T-helper 17 cell (primary cell): ENCODE measurements at regions not wholly inside any gene's neighbourhood (a gene's known extent, or its start where the extent isn't known, plus 50 kb on each side); places are given as distances from the start of the nearest gene placed in this dataset.

Experiments used
- ATAC-seq: fragments of 150-1000 bp; cut with Tn5 transposase; 2 replicates; pipeline ENCODE4 v1.10.0; 2021; ENCODE audit warnings: mild to moderate bottlenecking, moderate library complexity
- DNase-seq, 3 donors: peaks; one replicate each; pipeline versions ENCODE4 v3.0.0 to v3.0.0-alpha.2; 2020 to 2021
- H3K9me3 ChIP-seq: one replicate; pipeline ENCODE4 v1.7.0; 2013; ENCODE audit warnings: low read length, mild to moderate bottlenecking; ENCODE audit not compliant: control insufficient read depth, poor library complexity, severe bottlenecking
- H3K27ac Mint-ChIP-seq: one replicate; pipeline ENCODE4 v1.8.0; 2022; ENCODE audit warnings: mild to moderate bottlenecking, moderate library complexity, mixed read lengths
- H3K27me3 Mint-ChIP-seq: one replicate; pipeline ENCODE4 v1.8.0; 2022; ENCODE audit warnings: mixed read lengths
- H3K36me3 Mint-ChIP-seq: one replicate; pipeline ENCODE4 v1.8.0; 2022; ENCODE audit warnings: low read depth, mixed read lengths
- H3K4me1 Mint-ChIP-seq: one replicate; pipeline ENCODE4 v1.8.0; 2022; ENCODE audit warnings: mild to moderate bottlenecking, mixed read lengths
- H3K4me3 Mint-ChIP-seq: one replicate; pipeline ENCODE4 v1.8.0; 2022; ENCODE audit warnings: mild to moderate bottlenecking, moderate library complexity, mixed read lengths

GRCh38 chr11:37391615-37392014, 793.6 kb upstream of the RAG2 start:
- no peak overlapping the region for H3K4me3 Mint-ChIP-seq
- DNase-seq (no peak), ATAC-seq (no peak)
- no peaks in the 10 kb centered on the region for H3K4me1 Mint-ChIP-seq
- H3K9me3 ChIP-seq = no peaks in the 10 kb centered on the region
- no peaks in the 10 kb centered on the region for H3K27me3 Mint-ChIP-seq
- no peak overlapping the region for H3K27ac Mint-ChIP-seq
- H3K36me3 Mint-ChIP-seq = no peaks in the 10 kb centered on the region

- DNase-seq = no peak
- H3K9me3 ChIP-seq = no peaks in the 10 kb centered on the region
- H3K27me3 Mint-ChIP-seq = no peaks in the 10 kb centered on the region
- H3K27ac Mint-ChIP-seq = no peak overlapping the region
- no peaks in the 10 kb centered on the region for H3K36me3 Mint-ChIP-seq
- no peak overlapping the region for H3K4me3 Mint-ChIP-seq
- H3K4me1 Mint-ChIP-seq = no peaks in the 10 kb centered on the region
- ATAC-seq = no peak
Observed at GRCh38 chr11:37390576-37391083, 792.6 kb upstream of the RAG2 start.

GRCh38 chr11:37378958-37379357, 780.9 kb upstream of the RAG2 start:
- no peak overlapping the region for H3K4me3 Mint-ChIP-seq
- DNase-seq = no peak
- ATAC-seq = no peak
- no peaks in the 10 kb centered on the region for H3K4me1 Mint-ChIP-seq
- H3K27me3 Mint-ChIP-seq = no peaks in the 10 kb centered on the region
- H3K27ac Mint-ChIP-seq = no peak overlapping the region
- H3K36me3 Mint-ChIP-seq = no peaks in the 10 kb centered on the region
- H3K9me3 ChIP-seq = no peaks in the 10 kb centered on the region

DNA sequence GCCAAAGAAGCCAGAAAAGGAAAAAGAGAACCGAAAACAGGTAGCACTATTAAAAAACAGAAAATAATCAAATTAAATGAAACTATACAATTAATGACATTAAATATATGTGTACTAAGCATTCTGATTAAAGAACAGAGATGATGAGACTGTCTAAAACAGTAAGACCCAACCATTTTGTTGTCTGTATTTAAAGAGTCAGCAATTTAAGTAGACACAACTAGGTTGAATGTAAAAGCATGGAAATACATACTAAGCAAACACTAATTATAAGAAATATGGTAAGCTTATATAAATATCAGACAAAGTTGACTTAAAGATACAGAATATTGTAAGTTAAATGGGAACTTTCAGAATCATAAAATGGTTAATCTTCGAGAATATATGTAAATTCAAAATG, 774.6 kb upstream of the RAG2 start:
- no peaks in the 10 kb centered on the region for H3K9me3 ChIP-seq
- ATAC-seq (no peak), DNase-seq (no peak)
- no peak overlapping the region for H3K27ac Mint-ChIP-seq
- H3K4me1 Mint-ChIP-seq = no peaks in the 10 kb centered on the region
- H3K27me3 Mint-ChIP-seq = no peaks in the 10 kb centered on the region
- H3K36me3 Mint-ChIP-seq = no peaks in the 10 kb centered on the region
- H3K4me3 Mint-ChIP-seq = no peak overlapping the region

DNA sequence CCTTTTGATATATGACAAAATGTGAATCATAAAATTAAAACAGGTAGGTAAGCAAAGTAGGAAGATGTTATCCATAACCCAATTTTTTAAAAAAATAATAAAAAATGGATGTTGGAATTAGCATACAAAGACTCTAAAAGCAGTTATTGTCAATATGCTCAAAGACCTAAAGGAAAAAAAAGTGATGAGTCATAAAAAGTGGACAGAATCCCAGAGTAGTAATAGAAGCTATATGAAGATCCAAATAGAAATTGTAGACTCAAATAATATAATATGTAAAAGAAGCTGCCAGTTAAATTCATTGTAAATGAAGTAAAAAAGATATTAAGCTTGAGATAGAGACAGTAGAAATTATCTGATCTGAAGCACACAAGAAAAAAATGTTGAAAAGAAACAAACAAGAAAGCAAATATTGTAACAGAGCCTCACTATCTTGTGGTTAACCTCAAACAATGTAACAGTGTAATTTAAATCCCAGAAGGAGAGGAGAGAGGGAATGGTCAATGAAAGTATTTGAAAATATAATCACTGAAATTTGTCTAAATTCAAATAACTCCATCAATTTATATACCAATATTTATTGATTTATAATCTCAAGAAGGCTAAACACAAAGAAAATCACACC, 773.4 kb upstream of the RAG2 start:
- no peak for DNase-seq
- H3K4me3 Mint-ChIP-seq = no peak overlapping the region
- no peaks in the 10 kb centered on the region for H3K36me3 Mint-ChIP-seq
- H3K9me3 ChIP-seq = no peaks in the 10 kb centered on the region
- H3K27ac Mint-ChIP-seq = no peak overlapping the region
- ATAC-seq = no peak
- H3K27me3 Mint-ChIP-seq = no peaks in the 10 kb centered on the region
- no peaks in the 10 kb centered on the region for H3K4me1 Mint-ChIP-seq

DNA sequence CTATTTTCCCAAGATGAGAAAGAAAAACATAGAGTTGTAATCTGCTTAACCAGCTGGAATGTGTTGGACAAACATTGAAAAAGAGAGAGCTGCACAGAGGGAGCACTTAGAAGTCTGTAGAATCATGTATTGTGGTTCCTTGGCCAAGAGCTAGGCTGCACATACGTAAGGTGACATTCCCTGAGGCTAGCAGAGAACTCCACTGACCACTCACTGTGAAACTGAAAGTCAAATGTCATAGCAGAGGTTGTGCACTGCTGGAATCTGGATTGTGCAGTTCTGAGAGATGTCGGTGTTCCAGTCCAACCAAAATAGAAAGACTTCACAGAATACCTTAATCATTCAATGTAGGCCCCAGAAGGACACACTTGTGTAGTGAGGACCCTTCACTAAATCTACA, 772.8 kb upstream of the RAG2 start:
- DNase-seq (no peak), ATAC-seq (no peak)
- H3K27ac Mint-ChIP-seq = no peak overlapping the region
- H3K27me3 Mint-ChIP-seq = no peaks in the 10 kb centered on the region
- no peaks in the 10 kb centered on the region for H3K4me1 Mint-ChIP-seq
- H3K36me3 Mint-ChIP-seq = no peaks in the 10 kb centered on the region
- H3K9me3 ChIP-seq = no peaks in the 10 kb centered on the region
- H3K4me3 Mint-ChIP-seq = no peak overlapping the region

GRCh38 chr11:37364246-37364839, 766.3 kb upstream of the RAG2 start:
- DNase-seq = no peak
- Mint-ChIP-seq H3K27me3 (no peaks in the 10 kb centered on the region), H3K4me1 (no peaks in the 10 kb centered on the region), H3K36me3 (no peaks in the 10 kb centered on the region), H3K27ac (no peak overlapping the region), H3K4me3 (no peak overlapping the region)
- H3K9me3 ChIP-seq = no peaks in the 10 kb centered on the region
- no peak for ATAC-seq

- H3K9me3 ChIP-seq = no peaks in the 10 kb centered on the region
- no peaks in the 10 kb centered on the region for H3K36me3 Mint-ChIP-seq
- H3K27ac Mint-ChIP-seq = no peak overlapping the region
- H3K4me1 Mint-ChIP-seq = no peaks in the 10 kb centered on the region
- no peaks in the 10 kb centered on the region for H3K27me3 Mint-ChIP-seq
- ATAC-seq (no peak), DNase-seq (no peak)
- H3K4me3 Mint-ChIP-seq = no peak overlapping the region
Observed at GRCh38 chr11:37353192-37353591, 755.2 kb upstream of the RAG2 start.

DNA sequence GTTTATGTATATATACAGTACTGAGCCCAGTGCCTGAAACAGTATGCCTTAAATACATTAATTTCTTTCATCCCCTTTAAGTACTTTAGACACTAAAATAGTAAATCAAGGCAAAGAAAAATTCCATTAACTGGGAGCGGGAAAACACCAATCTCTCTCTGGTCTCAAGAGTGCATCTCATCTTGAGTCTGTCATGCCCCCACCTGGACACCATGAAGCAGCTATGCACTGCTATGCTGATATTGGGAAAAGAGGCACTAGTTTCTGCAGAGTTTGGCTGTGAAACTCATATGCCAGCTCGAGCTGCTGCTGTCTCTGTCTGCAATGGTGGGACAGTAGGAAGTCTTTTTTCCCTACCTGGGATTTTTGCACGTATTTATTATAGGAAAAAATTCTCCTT, 754.4 kb upstream of the RAG2 start:
- ATAC-seq = no peak
- no peak overlapping the region for H3K27ac Mint-ChIP-seq
- no peaks in the 10 kb centered on the region for H3K9me3 ChIP-seq
- no peak for DNase-seq
- H3K4me1 Mint-ChIP-seq = no peaks in the 10 kb centered on the region
- no peak overlapping the region for H3K4me3 Mint-ChIP-seq
- no peaks in the 10 kb centered on the region for H3K27me3 Mint-ChIP-seq
- no peaks in the 10 kb centered on the region for H3K36me3 Mint-ChIP-seq

GRCh38 chr11:37343290-37343689, 745.3 kb upstream of the RAG2 start:
- Mint-ChIP-seq H3K27me3 (no peaks in the 10 kb centered on the region), H3K27ac (no peak overlapping the region), H3K36me3 (no peaks in the 10 kb centered on the region), H3K4me1 (no peaks in the 10 kb centered on the region), H3K4me3 (no peak overlapping the region)
- ATAC-seq (no peak), DNase-seq (no peak)
- no peaks in the 10 kb centered on the region for H3K9me3 ChIP-seq

DNA sequence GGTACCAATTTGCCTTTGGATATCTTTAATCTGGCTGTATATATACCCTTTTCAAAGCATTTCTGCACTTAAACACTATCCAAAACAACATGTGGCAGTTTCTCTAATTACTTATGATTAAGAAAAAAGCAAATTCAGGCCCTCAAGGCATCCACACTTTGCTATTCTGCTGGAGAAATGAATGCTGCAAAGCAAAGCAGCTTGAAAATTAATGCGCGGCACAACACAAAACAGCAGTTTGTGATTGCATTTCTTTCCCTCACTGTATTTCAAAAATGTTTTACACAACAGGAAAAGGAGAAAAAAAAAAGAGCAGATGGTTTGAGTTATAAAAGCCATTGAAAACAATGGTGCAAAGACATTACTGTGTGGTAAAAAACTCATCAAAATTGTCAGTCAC, 738.4 kb upstream of the RAG2 start:
- ATAC-seq (no peak), DNase-seq (no peak)
- no peaks in the 10 kb centered on the region for H3K27me3 Mint-ChIP-seq
- no peaks in the 10 kb centered on the region for H3K4me1 Mint-ChIP-seq
- no peak overlapping the region for H3K27ac Mint-ChIP-seq
- no peak overlapping the region for H3K4me3 Mint-ChIP-seq
- H3K36me3 Mint-ChIP-seq = no peaks in the 10 kb centered on the region
- H3K9me3 ChIP-seq = no peaks in the 10 kb centered on the region

GRCh38 chr11:37333345-37333744, 735.3 kb upstream of the RAG2 start:
- DNase-seq (no peak), ATAC-seq (no peak)
- H3K36me3 Mint-ChIP-seq = no peaks in the 10 kb centered on the region
- no peak overlapping the region for H3K4me3 Mint-ChIP-seq
- H3K4me1 Mint-ChIP-seq = no peaks in the 10 kb centered on the region
- H3K27ac Mint-ChIP-seq = no peak overlapping the region
- no peaks in the 10 kb centered on the region for H3K27me3 Mint-ChIP-seq
- no peaks in the 10 kb centered on the region for H3K9me3 ChIP-seq

DNA sequence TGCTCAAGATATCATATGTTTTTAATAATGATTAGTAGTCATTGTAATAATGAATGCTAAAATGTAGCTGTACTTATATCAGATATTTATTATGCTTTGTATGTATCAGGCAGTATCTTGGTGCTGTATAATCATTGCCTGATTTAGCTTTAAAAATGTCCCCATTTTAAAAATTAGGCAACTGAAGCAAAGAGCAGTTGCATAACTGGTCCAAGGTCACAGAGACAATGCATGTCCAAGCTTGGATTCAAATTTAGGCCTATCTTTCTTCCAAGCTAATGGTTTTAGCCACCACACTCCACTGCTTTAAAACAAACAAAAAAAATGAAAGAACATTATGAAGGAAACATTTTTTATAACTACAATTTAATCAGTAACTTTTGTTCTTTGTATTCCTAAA, 725.8 kb upstream of the RAG2 start:
- no peak for DNase-seq
- H3K27ac Mint-ChIP-seq = no peak overlapping the region
- no peaks in the 10 kb centered on the region for H3K4me1 Mint-ChIP-seq
- no peaks in the 10 kb centered on the region for H3K9me3 ChIP-seq
- no peaks in the 10 kb centered on the region for H3K27me3 Mint-ChIP-seq
- H3K36me3 Mint-ChIP-seq = no peaks in the 10 kb centered on the region
- H3K4me3 Mint-ChIP-seq = no peak overlapping the region
- no peak for ATAC-seq
